Parathyroid adenoma (tissue), 2 donors: ENCODE measurements at regions not wholly inside any gene's neighbourhood (a gene's known extent, or its start where the extent isn't known, plus 50 kb on each side); places are given as distances from the start of the nearest gene placed in this dataset.

Source experiments
- H2AFZ ChIP-seq: fragments of 300-600 bp; sonication (generic); one replicate; pipeline ENCODE4 v1.7.0; 2017; ENCODE audit warnings: antibody characterized with exemption, mild to moderate bottlenecking
- H3K27ac ChIP-seq: fragments of 300-600 bp; sonication (generic); one replicate; pipeline ENCODE4 v1.7.0; 2017
- H3K27me3 ChIP-seq: fragments of 300-600 bp; sonication (generic); one replicate; pipeline ENCODE4 v1.7.0; 2017; ENCODE audit warnings: low read length; ENCODE audit not compliant: control insufficient read depth, insufficient read depth
- H3K36me3 ChIP-seq: fragments of 300-600 bp; sonication (generic); one replicate; pipeline ENCODE4 v1.7.0; 2017; ENCODE audit warnings: low read length; ENCODE audit not compliant: control insufficient read depth, insufficient read depth
- H3K4me1 ChIP-seq: fragments of 300-600 bp; sonication (generic); one replicate; pipeline ENCODE4 v1.7.0; 2017; ENCODE audit warnings: control low read depth
- H3K4me2 ChIP-seq: fragments of 300-600 bp; sonication (generic); one replicate; pipeline ENCODE4 v1.7.0; 2017; ENCODE audit warnings: low read length
- H3K4me3 ChIP-seq: fragments of 300-600 bp; sonication (generic); one replicate; pipeline ENCODE4 v1.7.0; 2017; ENCODE audit warnings: low read depth, low read length
- H3K79me2 ChIP-seq: fragments of 300-600 bp; sonication (generic); one replicate; pipeline ENCODE4 v1.7.0; 2017; ENCODE audit warnings: control low read depth
- H3K9ac ChIP-seq: fragments of 300-600 bp; sonication (generic); one replicate; pipeline ENCODE4 v1.7.0; 2017; ENCODE audit warnings: mild to moderate bottlenecking
- H3K9me3 ChIP-seq: fragments of 300-600 bp; sonication (generic); one replicate; pipeline ENCODE4 v1.7.0; 2017; ENCODE audit warnings: low read length; ENCODE audit not compliant: control insufficient read depth
- TF ChIP-seq, protein P1 (sequence below): fragments of 300-600 bp; sonication (generic); IDR thresholded peaks from one replicate; pipeline ENCODE4 v1.7.0; 2017; ENCODE audit warnings: antibody characterized with exemption, mild to moderate bottlenecking
- donor health status: primary hyperparathyroidism.

DNA sequence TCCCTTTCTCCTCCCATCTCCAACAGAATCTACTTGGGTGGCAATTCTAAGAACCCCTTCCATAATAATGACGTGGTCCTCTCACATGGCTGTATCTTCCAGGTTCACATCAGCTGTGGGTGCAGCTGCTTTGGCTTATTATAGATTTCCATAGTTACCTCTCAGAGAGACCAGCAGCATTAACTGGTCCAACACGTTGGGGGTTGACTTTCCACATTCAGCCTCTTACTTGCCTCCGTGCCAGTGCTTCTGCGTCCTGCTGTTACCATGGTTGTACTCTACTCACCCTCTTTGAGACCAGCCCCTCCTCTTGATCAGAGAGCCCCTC lies 570.7 kb downstream of the PLCL1 start:
- Histone ChIP-seq H3K36me3 (no peaks in the 10 kb centered on the region), H3K27me3 (no peaks in the 10 kb centered on the region), H2AFZ (no peak overlapping the region), H3K9ac (no peak overlapping the region), H3K4me3 (no peak overlapping the region), H3K4me2 (no peak overlapping the region), H3K79me2 (no peaks in the 10 kb centered on the region), H3K27ac (no peak overlapping the region), H3K4me1 (no peaks in the 10 kb centered on the region), H3K9me3 (no peaks in the 10 kb centered on the region)
- TF ChIP-seq, protein P1, sequence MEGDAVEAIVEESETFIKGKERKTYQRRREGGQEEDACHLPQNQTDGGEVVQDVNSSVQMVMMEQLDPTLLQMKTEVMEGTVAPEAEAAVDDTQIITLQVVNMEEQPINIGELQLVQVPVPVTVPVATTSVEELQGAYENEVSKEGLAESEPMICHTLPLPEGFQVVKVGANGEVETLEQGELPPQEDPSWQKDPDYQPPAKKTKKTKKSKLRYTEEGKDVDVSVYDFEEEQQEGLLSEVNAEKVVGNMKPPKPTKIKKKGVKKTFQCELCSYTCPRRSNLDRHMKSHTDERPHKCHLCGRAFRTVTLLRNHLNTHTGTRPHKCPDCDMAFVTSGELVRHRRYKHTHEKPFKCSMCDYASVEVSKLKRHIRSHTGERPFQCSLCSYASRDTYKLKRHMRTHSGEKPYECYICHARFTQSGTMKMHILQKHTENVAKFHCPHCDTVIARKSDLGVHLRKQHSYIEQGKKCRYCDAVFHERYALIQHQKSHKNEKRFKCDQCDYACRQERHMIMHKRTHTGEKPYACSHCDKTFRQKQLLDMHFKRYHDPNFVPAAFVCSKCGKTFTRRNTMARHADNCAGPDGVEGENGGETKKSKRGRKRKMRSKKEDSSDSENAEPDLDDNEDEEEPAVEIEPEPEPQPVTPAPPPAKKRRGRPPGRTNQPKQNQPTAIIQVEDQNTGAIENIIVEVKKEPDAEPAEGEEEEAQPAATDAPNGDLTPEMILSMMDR, result no peak

DNA sequence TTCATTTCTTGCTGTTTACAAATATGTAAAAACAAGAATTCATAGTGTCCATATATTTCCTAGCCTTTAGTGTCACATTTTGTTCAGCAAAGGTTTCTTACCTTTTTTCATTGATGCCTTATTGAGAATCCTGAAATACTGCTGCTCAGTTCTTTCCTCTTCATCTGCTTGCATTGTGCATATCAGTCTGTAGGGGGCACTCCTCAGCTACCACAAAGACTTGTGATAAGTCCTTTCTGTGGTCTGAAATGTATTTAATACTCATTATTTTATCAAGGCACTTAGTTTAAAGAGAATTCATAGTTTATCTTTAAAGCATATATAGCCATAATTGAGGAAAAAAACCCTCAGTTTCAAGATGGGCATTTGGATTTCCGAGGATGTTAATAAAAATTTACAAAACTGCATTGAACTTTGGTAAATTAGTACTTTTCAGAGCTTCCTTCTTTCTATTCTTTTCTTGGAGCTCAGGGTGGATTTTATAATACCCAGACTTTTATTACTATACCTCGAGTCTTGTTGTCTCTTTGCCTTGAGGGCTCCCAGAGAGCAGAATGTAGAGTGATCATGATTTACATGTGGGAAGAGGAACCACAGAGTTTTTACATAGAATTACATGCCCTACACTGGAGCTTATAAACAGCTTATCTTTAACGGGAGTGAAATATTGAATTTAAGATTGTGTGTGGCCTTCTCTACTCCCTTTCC lies 570.1 kb downstream of the PLCL1 start:
- Histone ChIP-seq H3K9me3 (no peaks in the 10 kb centered on the region), H3K27me3 (no peaks in the 10 kb centered on the region), H2AFZ (no peak overlapping the region), H3K9ac (no peak overlapping the region), H3K36me3 (no peaks in the 10 kb centered on the region), H3K4me1 (no peaks in the 10 kb centered on the region), H3K4me2 (no peak overlapping the region), H3K4me3 (no peak overlapping the region), H3K79me2 (no peaks in the 10 kb centered on the region), H3K27ac (no peak overlapping the region)
- TF ChIP-seq, protein P1, result no peak

DNA sequence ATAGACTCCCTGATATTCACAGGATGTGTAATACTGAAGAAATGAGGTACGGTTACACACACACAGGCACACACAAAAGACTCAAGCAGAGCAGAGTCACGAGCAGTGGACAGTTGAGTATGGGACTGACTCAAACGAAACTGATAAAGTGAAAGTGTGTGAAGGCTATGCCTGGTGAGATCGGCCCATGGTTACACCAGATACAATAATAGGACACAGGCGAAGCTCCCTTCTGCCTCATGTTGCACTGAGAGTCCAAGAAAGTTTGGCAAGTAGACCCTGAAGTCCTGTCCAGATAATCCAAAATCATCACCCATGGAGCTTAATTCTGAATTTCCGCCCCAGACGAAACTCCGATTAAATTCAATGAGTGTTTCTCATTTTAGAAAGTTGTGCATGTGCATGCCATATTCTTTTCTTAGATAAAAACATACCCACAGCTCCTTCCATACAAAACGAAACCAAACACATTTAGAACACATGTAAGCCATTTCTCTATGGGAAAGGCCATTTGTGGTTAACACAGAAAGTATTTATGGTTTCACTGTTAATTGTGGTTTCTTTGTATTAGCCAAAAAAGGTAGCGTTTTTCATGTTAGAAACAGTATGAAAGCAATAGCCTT lies 567.6 kb downstream of the PLCL1 start:
- no peaks in the 10 kb centered on the region for H3K4me1 ChIP-seq
- H3K4me2 ChIP-seq, result no peak overlapping the region
- H2AFZ ChIP-seq, result no peak overlapping the region
- no peaks in the 10 kb centered on the region for H3K27me3 ChIP-seq
- H3K36me3 ChIP-seq, result no peaks in the 10 kb centered on the region
- no peaks in the 10 kb centered on the region for H3K79me2 ChIP-seq
- no peak overlapping the region for H3K4me3 ChIP-seq
- no peaks in the 10 kb centered on the region for H3K9me3 ChIP-seq
- H3K9ac ChIP-seq, result no peak overlapping the region
- TF ChIP-seq, protein P1, result no peak
- no peak overlapping the region for H3K27ac ChIP-seq

DNA sequence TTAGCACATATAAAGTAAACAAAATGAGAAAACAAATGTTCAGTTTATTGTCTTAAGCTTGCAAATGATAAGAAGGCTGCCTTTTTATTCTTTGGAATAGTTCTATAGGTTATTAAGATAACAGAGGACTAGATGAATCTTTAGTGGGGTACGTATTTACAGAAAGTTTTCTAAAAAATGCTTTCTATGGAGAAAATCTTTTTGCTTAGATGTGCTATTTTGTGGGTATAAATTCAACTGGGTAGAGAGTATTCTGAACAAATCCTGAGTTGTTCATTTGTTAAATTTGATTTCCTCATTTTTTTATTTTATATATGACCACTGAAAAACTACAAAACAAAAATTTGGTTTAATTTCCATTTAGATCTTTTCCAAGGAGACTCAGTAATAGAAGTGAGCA lies 566.9 kb downstream of the PLCL1 start:
- Histone ChIP-seq H3K79me2 (no peaks in the 10 kb centered on the region), H3K9ac (no peak overlapping the region), H3K27me3 (no peaks in the 10 kb centered on the region), H3K9me3 (no peaks in the 10 kb centered on the region), H3K4me1 (no peaks in the 10 kb centered on the region), H3K4me2 (no peak overlapping the region), H3K36me3 (no peaks in the 10 kb centered on the region), H3K4me3 (no peak overlapping the region), H3K27ac (no peak overlapping the region), H2AFZ (no peak overlapping the region)
- TF ChIP-seq, protein P1, result no peak

DNA sequence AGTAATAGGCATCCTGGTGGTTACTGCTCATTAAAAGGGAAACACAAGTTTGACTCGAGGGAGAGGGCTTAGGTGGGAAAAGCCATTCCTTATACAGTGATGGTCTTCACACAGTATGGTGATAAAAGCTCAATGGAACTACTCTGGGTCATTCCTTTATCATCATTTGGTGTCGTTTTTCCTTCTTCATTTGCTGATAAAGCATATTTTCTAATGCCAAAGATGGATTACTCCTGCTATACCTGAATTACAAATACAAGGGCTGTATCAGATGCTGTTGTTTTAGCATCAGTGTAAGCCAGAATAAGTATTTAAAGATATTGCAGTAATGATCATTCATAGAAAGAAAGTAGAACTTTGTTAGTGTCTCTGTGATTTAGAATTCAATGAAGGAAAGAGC lies 563.7 kb downstream of the PLCL1 start:
- H3K9ac ChIP-seq, result no peak overlapping the region
- no peak overlapping the region for H3K4me3 ChIP-seq
- no peaks in the 10 kb centered on the region for H3K9me3 ChIP-seq
- H3K27me3 ChIP-seq, result no peaks in the 10 kb centered on the region
- no peak overlapping the region for H2AFZ ChIP-seq
- no peak overlapping the region for H3K27ac ChIP-seq
- TF ChIP-seq, protein P1, result no peak
- no peaks in the 10 kb centered on the region for H3K4me1 ChIP-seq
- no peaks in the 10 kb centered on the region for H3K36me3 ChIP-seq
- H3K4me2 ChIP-seq, result no peak overlapping the region
- no peaks in the 10 kb centered on the region for H3K79me2 ChIP-seq
